HCT116 (cell line): ENCODE measurements at regions not wholly inside any gene's neighbourhood (a gene's known extent, or its start where the extent isn't known, plus 50 kb on each side); places are given as distances from the start of the nearest gene placed in this dataset.

Source experiments
- ATAC-seq: fragments of 200-7000 bp; cut with Tn5 transposase; 2 replicates; pipeline ENCODE4 v1.9.1; 2020; ENCODE audit warnings: mild to moderate bottlenecking, moderate library complexity
- BruUV-seq: library from RNA; stranded (reverse); fragments of 400-500 nt; replicated peaks from 2 replicates; lab custom pipeline; 2021; lab: Mats Ljungman, UMichigan
- CTCF ChIA-PET: fragments of 300-600 bp; sonication (Branson Sonifier 250); formaldehyde crosslinking; loops from one replicate; lab custom pipeline; 2021; ENCODE audit warnings: antibody characterized with exemption; lab: Charles Lee
- POLR2A ChIA-PET: fragments of 300-600, 350-600 bp; sonication (Branson Sonifier 250); formaldehyde crosslinking; loops from one replicate; lab custom pipeline; 2021; ENCODE audit warnings: antibody characterized with exemption; lab: Charles Lee
- RAD21 ChIA-PET, 2 experiments: fragments of 300-600 bp; sonication (Branson Sonifier 250); formaldehyde crosslinking; loops; one replicate each; lab custom pipeline; 2023; ENCODE audit warnings: low total read pairs in 2 of 2; ENCODE audit not compliant: uncharacterized antibody in 2 of 2, unreplicated experiment in 2 of 2, low non-redundant PET in 1 of 2; lab: Charles Lee
- DNase-seq: peaks from one replicate; pipeline ENCODE4 v3.0.0-alpha.2; 2010; ENCODE audit warnings: low read depth, low spot score
- H2AFZ ChIP-seq: fragments of 200-600 bp; shearing (Covaris generic), sonication (generic); 2 replicates; pipeline ENCODE4 v1.6.1; 2017; ENCODE audit warnings: low read depth, mixed run types, mixed read lengths, antibody characterized with exemption, low read length; ENCODE audit not compliant: poor library complexity, severe bottlenecking
- H3K27ac ChIP-seq: 2 replicates; pipeline ENCODE4 v1.5.1; 2012; ENCODE audit warnings: low read depth, low read length
- H3K27me3 ChIP-seq: fragments of 200-600 bp; sonication (generic); 2 replicates; pipeline ENCODE4 v1.6.1; 2016; ENCODE audit warnings: mixed run types, low read length, mixed read lengths; ENCODE audit not compliant: insufficient read depth
- H3K36me3 ChIP-seq, 2 experiments: fragments of 200-500 bp in 1 of 2; fragments of 200-600 bp in 1 of 2; sonication (Bioruptor generic) in 1 of 2; sonication (generic) in 1 of 2; 2 replicates each; pipeline versions ENCODE4 v1.5.1 to v1.6.1; 2014 to 2016; ENCODE audit warnings: low read length in 2 of 2, inconsistent platforms in 1 of 2, mixed read lengths in 1 of 2, mixed run types in 1 of 2; ENCODE audit not compliant: insufficient read depth in 2 of 2, control insufficient read depth in 1 of 2
- H3K4me1 ChIP-seq, 2 experiments: fragments of 200-600 bp in 1 of 2; sonication (generic) in 1 of 2; 2 replicates each; pipeline versions ENCODE4 v1.5.1 to v1.6.1; 2012 to 2017; ENCODE audit warnings: low read length in 2 of 2, inconsistent platforms in 1 of 2, mild to moderate bottlenecking in 1 of 2, mixed read lengths in 1 of 2, mixed run types in 1 of 2, moderate library complexity in 1 of 2; ENCODE audit not compliant: insufficient read depth in 2 of 2, control insufficient read depth in 1 of 2
- H3K4me2 ChIP-seq: fragments of 200-600 bp; sonication (generic); 2 replicates; pipeline ENCODE4 v1.6.1; 2017; ENCODE audit warnings: mixed run types, low read length, mixed read lengths
- H3K4me3 ChIP-seq, 2 experiments: fragments of 200-600 bp in 1 of 2; sonication (generic) in 1 of 2; replicated peaks in 1 of 2; 2 replicates each; pipeline ENCODE4 v1.5.1; 2011 to 2016; ENCODE audit warnings: low read length in 2 of 2, control low read depth in 1 of 2, low read depth in 1 of 2, mild to moderate bottlenecking in 1 of 2, mixed read lengths in 1 of 2, mixed run types in 1 of 2
- H3K79me2 ChIP-seq: fragments of 200-600 bp; sonication (generic); 2 replicates; pipeline ENCODE4 v1.6.1; 2017; ENCODE audit warnings: mild to moderate bottlenecking, mixed run types, low read length, moderate library complexity, mixed read lengths; ENCODE audit not compliant: insufficient read depth
- H3K9ac ChIP-seq: fragments of 200-600 bp; sonication (generic); 2 replicates; pipeline ENCODE4 v1.6.1; 2016; ENCODE audit warnings: low read length, mixed read lengths
- H3K9me2 ChIP-seq: fragments of 200-600 bp; sonication (generic), shearing (Covaris generic); 2 replicates; pipeline ENCODE4 v1.6.1; 2017; ENCODE audit warnings: mixed run types, mild to moderate bottlenecking, moderate library complexity; ENCODE audit not compliant: insufficient read depth
- H3K9me3 ChIP-seq, 2 experiments: fragments of 200-500 bp in 1 of 2; fragments of 200-600 bp in 1 of 2; sonication (Bioruptor generic) in 1 of 2; sonication (generic) in 1 of 2; 2 replicates each; pipeline ENCODE4 v1.6.1; 2014 to 2017; ENCODE audit warnings: low read length in 2 of 2, mixed read lengths in 2 of 2, inconsistent platforms in 1 of 2, low read depth in 1 of 2, mild to moderate bottlenecking in 1 of 2, mixed run types in 1 of 2, moderate library complexity in 1 of 2; ENCODE audit not compliant: control insufficient read depth in 1 of 2, insufficient read depth in 1 of 2
- H4K20me1 ChIP-seq: fragments of 200-600 bp; sonication (generic), shearing (Covaris generic); 2 replicates; pipeline ENCODE4 v1.6.1; 2017; ENCODE audit warnings: mixed run types, mild to moderate bottlenecking, moderate library complexity; ENCODE audit not compliant: insufficient read depth
- CBX3 ChIP-seq: IDR thresholded peaks from 2 replicates; pipeline ENCODE4 v1.6.1; 2012; ENCODE audit warnings: low read depth
- EGR1 ChIP-seq: IDR thresholded peaks from 2 replicates; pipeline ENCODE4 v1.6.1; 2012; ENCODE audit warnings: low read depth
- EZH2 ChIP-seq: fragments of 200-600 bp; sonication (generic); IDR thresholded peaks from 2 replicates; pipeline ENCODE4 v1.6.1; 2017; ENCODE audit warnings: antibody characterized with exemption, mixed run types
- EZH2phosphoT487 ChIP-seq: fragments of 200-600 bp; IDR thresholded peaks from 2 replicates; pipeline ENCODE4 v1.6.1; 2018; ENCODE audit warnings: antibody characterized with exemption, borderline replicate concordance
- JUND ChIP-seq: IDR thresholded peaks from 2 replicates; pipeline ENCODE4 v1.6.1; 2012
- SIN3A ChIP-seq: IDR thresholded peaks from 2 replicates; pipeline ENCODE4 v1.6.1; 2012; ENCODE audit warnings: low read depth
- SP1 ChIP-seq: IDR thresholded peaks from 2 replicates; pipeline ENCODE4 v1.6.1; 2012; ENCODE audit warnings: low read depth
- YY1 ChIP-seq: IDR thresholded peaks from 2 replicates; pipeline ENCODE4 v1.6.1; 2011; ENCODE audit warnings: low read length, low read depth, moderate library complexity, mild to moderate bottlenecking; ENCODE audit not compliant: insufficient replicate concordance; ENCODE audit errors: extremely low read depth
- ZFX ChIP-seq: fragments of 450-650 bp; IDR thresholded peaks from 2 replicates; pipeline ENCODE4 v1.6.1; 2017
- intact Hi-C: fragments of 100-400 bp; cut with micrococcal nuclease; formaldehyde crosslinking; loops from 2 replicates; pipeline ENCODE4 v1.10.0; 2022
- TF ChIP-seq, protein P1 (sequence below): IDR thresholded peaks from 2 replicates; pipeline ENCODE4 v1.6.1; 2012
- TF ChIP-seq, protein P2 (sequence below): IDR thresholded peaks from 2 replicates; pipeline ENCODE4 v1.6.1; 2012
- TF ChIP-seq, protein P3 (sequence below), 3 experiments: fragments of 200-600 bp in 1 of 3; sonication (generic) in 1 of 3; IDR thresholded peaks in 2 of 3; conservative IDR thresholded peaks in 1 of 3; 2 replicates each; pipeline ENCODE4 v1.5.1; 2012 to 2017; ENCODE audit warnings: low read depth in 2 of 3, low read length in 2 of 3, antibody characterized with exemption in 1 of 3, borderline replicate concordance in 1 of 3, control low read depth in 1 of 3, mild to moderate bottlenecking in 1 of 3, mixed read lengths in 1 of 3, mixed run types in 1 of 3, moderate library complexity in 1 of 3; ENCODE audit not compliant: insufficient read depth in 1 of 3

DNA sequence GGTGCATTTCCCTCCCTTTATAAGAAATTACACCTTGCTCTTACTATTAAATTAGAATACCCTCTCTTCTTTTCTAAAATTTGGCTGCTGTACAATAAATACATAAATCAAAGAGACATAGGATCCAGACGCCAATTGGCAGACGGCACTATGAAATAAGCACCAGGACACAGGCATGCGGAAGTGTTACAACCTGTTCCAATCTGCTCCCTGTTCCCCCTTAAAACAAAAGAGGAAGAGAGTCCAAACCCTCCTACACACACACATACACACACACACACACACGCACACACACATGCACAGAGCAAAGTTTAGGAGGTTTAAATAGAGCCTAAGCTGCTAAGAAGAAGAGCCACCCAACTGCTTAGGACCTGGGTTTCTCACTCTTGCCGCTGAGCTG lies 75.6 kb upstream of the ZNF507 start:
- no peaks in the 10 kb centered on the region for H3K4me1 ChIP-seq
- CTCF ChIA-PET: no interaction called here
- H3K9me2 ChIP-seq: no peaks in the 10 kb centered on the region
- H3K36me3 ChIP-seq: no peaks in the 10 kb centered on the region
- no peaks in the 10 kb centered on the region for H3K9me3 ChIP-seq
- no peak overlapping the region for H2AFZ ChIP-seq
- no peak for DNase-seq
- H4K20me1 ChIP-seq: no peaks in the 10 kb centered on the region
- ATAC-seq: no peak
- TF ChIP-seq YY1 (no peak), EGR1 (no peak), CBX3 (no peak), EZH2phosphoT487 (no peak), ZFX (no peak)
- H3K9ac ChIP-seq: no peak overlapping the region
- no peak overlapping the region for H3K4me3 ChIP-seq
- H3K27ac ChIP-seq: no peak overlapping the region
- POLR2A ChIA-PET: no interaction called here
- RAD21 ChIA-PET: no interaction called here
- H3K27me3 ChIP-seq: peaks cover 29% of the 10 kb centered on the region; the same call in 1 of the 2 replicates
- H3K79me2 ChIP-seq: no peaks in the 10 kb centered on the region
- intact Hi-C loops: no loop called here
- BruUV-seq: no TSS peak
- H3K4me2 ChIP-seq: no peak overlapping the region

DNA sequence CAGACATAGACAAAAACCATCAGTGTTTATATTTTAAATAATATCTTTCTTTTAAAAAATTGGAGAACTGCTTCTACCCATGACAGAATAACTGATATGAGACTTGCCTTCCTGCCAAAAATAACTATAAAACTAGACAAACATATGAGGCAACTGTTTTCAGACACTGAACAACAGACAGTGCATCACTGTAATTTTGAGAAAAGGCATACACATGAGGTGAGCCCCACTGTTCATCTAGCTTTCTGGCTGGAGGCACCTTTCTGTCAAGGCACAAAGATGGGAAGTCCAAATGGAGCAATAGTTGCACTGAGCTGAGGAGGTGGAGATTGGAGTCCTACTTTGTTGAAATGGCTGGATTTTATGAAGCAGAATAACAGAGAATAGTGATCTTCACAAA lies 71.9 kb upstream of the ZNF507 start:
- no peaks in the 10 kb centered on the region for H3K79me2 ChIP-seq
- no peaks in the 10 kb centered on the region for H3K9me3 ChIP-seq
- ATAC-seq (no peak), DNase-seq (no peak)
- ChIA-PET RAD21 (no interaction called here), CTCF (interaction anchor here (1.1 kb wide), 1 partner anchor 14 kb away, joined by 4 read pairs; no protein-coding TSS in a partner anchor), POLR2A (no interaction called here)
- no peaks in the 10 kb centered on the region for H4K20me1 ChIP-seq
- no peaks in the 10 kb centered on the region for H3K4me1 ChIP-seq
- H3K4me3 ChIP-seq: no peak overlapping the region
- no peak overlapping the region for H3K27ac ChIP-seq
- intact Hi-C loops: no loop called here
- no peaks in the 10 kb centered on the region for H3K9me2 ChIP-seq
- H3K4me2 ChIP-seq: no peak overlapping the region
- TF ChIP-seq EZH2: no peak
- TF ChIP-seq SP1: no peak
- no peak for TF ChIP-seq SIN3A
- TF ChIP-seq JUND: no peak
- TF ChIP-seq CBX3: no peak
- no peak for TF ChIP-seq EGR1
- TF ChIP-seq, protein P1, sequence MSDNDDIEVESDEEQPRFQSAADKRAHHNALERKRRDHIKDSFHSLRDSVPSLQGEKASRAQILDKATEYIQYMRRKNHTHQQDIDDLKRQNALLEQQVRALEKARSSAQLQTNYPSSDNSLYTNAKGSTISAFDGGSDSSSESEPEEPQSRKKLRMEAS: no peak
- TF ChIP-seq, protein P2, sequence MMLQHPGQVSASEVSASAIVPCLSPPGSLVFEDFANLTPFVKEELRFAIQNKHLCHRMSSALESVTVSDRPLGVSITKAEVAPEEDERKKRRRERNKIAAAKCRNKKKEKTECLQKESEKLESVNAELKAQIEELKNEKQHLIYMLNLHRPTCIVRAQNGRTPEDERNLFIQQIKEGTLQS: no peak
- TF ChIP-seq YY1: no peak
- TF ChIP-seq, protein P3, sequence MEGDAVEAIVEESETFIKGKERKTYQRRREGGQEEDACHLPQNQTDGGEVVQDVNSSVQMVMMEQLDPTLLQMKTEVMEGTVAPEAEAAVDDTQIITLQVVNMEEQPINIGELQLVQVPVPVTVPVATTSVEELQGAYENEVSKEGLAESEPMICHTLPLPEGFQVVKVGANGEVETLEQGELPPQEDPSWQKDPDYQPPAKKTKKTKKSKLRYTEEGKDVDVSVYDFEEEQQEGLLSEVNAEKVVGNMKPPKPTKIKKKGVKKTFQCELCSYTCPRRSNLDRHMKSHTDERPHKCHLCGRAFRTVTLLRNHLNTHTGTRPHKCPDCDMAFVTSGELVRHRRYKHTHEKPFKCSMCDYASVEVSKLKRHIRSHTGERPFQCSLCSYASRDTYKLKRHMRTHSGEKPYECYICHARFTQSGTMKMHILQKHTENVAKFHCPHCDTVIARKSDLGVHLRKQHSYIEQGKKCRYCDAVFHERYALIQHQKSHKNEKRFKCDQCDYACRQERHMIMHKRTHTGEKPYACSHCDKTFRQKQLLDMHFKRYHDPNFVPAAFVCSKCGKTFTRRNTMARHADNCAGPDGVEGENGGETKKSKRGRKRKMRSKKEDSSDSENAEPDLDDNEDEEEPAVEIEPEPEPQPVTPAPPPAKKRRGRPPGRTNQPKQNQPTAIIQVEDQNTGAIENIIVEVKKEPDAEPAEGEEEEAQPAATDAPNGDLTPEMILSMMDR (IDR thresholded peaks at IDR 0.05 in 2 of 3, conservative IDR thresholded peaks at IDR 0.05 in 1 of 3; ENCODE audit: borderline replicate concordance in 1 of 3, insufficient read depth in 1 of 3, low read depth in 2 of 3, low read length in 2 of 3): no peak
- TF ChIP-seq ZFX: no peak
- no TSS peak for BruUV-seq
- peaks cover 22% of the 10 kb centered on the region; the same call in 1 of the 2 replicates for H3K27me3 ChIP-seq
- H3K36me3 ChIP-seq: no peaks in the 10 kb centered on the region
- H2AFZ ChIP-seq: no peak overlapping the region
- no peak overlapping the region for H3K9ac ChIP-seq
